CD14-positive monocyte (primary cell): ENCODE measurements at regions not wholly inside any gene's neighbourhood (a gene's known extent, or its start where the extent isn't known, plus 50 kb on each side); places are given as distances from the start of the nearest gene placed in this dataset.

ENCODE experiments used
- DNase-seq, 3 donors: peaks; one replicate each; pipeline ENCODE4 v3.0.0-alpha.2; 2011 to 2022
- H2AFZ ChIP-seq: 2 replicates; pipeline ENCODE4 v1.6.0; 2012; ENCODE audit warnings: mild to moderate bottlenecking, low read depth, low read length, inconsistent platforms; ENCODE audit not compliant: insufficient read depth, poor library complexity, severe bottlenecking
- H3K27ac ChIP-seq, 2 donors: 1 replicate in 1 of 2; 2 replicates in 1 of 2; pipeline ENCODE4 v1.5.1; 2012 to 2013; ENCODE audit warnings: low read length in 2 of 2, control low read depth in 1 of 2, inconsistent platforms in 1 of 2, low read depth in 1 of 2, mild to moderate bottlenecking in 1 of 2
- H3K27me3 ChIP-seq, 2 donors: one replicate each; pipeline versions ENCODE4 v1.6.0 to v1.6.1; 2011 to 2013; ENCODE audit warnings: low read length in 2 of 2; ENCODE audit not compliant: control insufficient read depth in 2 of 2, insufficient read depth in 2 of 2
- H3K36me3 ChIP-seq, 2 donors: replicated peaks in 1 of 2; 1 replicate in 1 of 2; 2 replicates in 1 of 2; pipeline versions ENCODE4 v1.5.1 to v1.6.1; 2012 to 2013; ENCODE audit warnings: low read length in 2 of 2, control low read depth in 1 of 2, inconsistent platforms in 1 of 2, mild to moderate bottlenecking in 1 of 2; ENCODE audit not compliant: insufficient read depth in 2 of 2, control insufficient read depth in 1 of 2
- H3K4me1 ChIP-seq, 2 donors: 1 replicate in 1 of 2; 2 replicates in 1 of 2; pipeline versions ENCODE4 v1.5.1 to v1.6.1; 2012 to 2013; ENCODE audit warnings: low read length in 2 of 2, control low read depth in 1 of 2, inconsistent platforms in 1 of 2, mild to moderate bottlenecking in 1 of 2, moderate library complexity in 1 of 2; ENCODE audit not compliant: insufficient read depth in 2 of 2, control insufficient read depth in 1 of 2
- H3K4me2 ChIP-seq: replicated peaks from 2 replicates; pipeline ENCODE3; 2012; ENCODE audit warnings: low read length, moderate library complexity, mild to moderate bottlenecking; ENCODE audit not compliant: poor library complexity, severe bottlenecking; ENCODE audit errors: extremely low read depth
- H3K4me3 ChIP-seq, 3 experiments: fragments of 200-600 bp in 1 of 3; sonication (generic) in 1 of 3; replicated peaks in 1 of 3; 1 replicate in 2 of 3; 2 replicates in 1 of 3; pipeline ENCODE4 v1.5.1; 2011 to 2013; ENCODE audit warnings: low read length in 3 of 3, mild to moderate bottlenecking in 3 of 3, control low read depth in 2 of 3, low read depth in 2 of 3, inconsistent platforms in 1 of 3, moderate library complexity in 1 of 3
- H3K79me2 ChIP-seq: 2 replicates; pipeline ENCODE4 v1.6.0; 2012; ENCODE audit warnings: mild to moderate bottlenecking, control low read depth, inconsistent platforms, low read length, moderate library complexity; ENCODE audit not compliant: insufficient read depth
- H3K9ac ChIP-seq: 2 replicates; pipeline ENCODE4 v1.6.0; 2017; ENCODE audit warnings: low read length, mild to moderate bottlenecking; ENCODE audit not compliant: insufficient read depth, poor library complexity, severe bottlenecking
- H3K9me3 ChIP-seq, 2 donors: replicated peaks in 1 of 2; 1 replicate in 1 of 2; 2 replicates in 1 of 2; pipeline versions ENCODE4 v1.5.1 to v1.6.1; 2012 to 2013; ENCODE audit warnings: low read length in 2 of 2, control low read depth in 1 of 2; ENCODE audit not compliant: control insufficient read depth in 1 of 2, insufficient read depth in 1 of 2
- H4K20me1 ChIP-seq: 2 replicates; pipeline ENCODE4 v1.6.0; 2012; ENCODE audit warnings: mild to moderate bottlenecking, low read length, control low read depth, moderate library complexity; ENCODE audit not compliant: insufficient read depth
- H3K27ac Mint-ChIP-seq, 7 donors: one replicate each; pipeline ENCODE4 v1.8.0; 2020; ENCODE audit warnings: mild to moderate bottlenecking in 7 of 7, mixed read lengths in 7 of 7, moderate library complexity in 6 of 7, inconsistent platforms in 2 of 7
- H3K27me3 Mint-ChIP-seq, 3 donors: one replicate each; pipeline ENCODE4 v1.8.0; 2021 to 2022; ENCODE audit warnings: low read depth in 3 of 3, mild to moderate bottlenecking in 3 of 3, mixed read lengths in 3 of 3, moderate library complexity in 3 of 3, inconsistent platforms in 1 of 3
- H3K36me3 Mint-ChIP-seq, 2 donors: one replicate each; pipeline ENCODE4 v1.8.0; 2020; ENCODE audit warnings: mixed read lengths in 2 of 2, inconsistent platforms in 1 of 2, mild to moderate bottlenecking in 1 of 2
- H3K4me1 Mint-ChIP-seq: one replicate; pipeline ENCODE4 v1.8.0; 2020; ENCODE audit warnings: mild to moderate bottlenecking, mixed read lengths
- H3K4me3 Mint-ChIP-seq, 2 donors: one replicate each; pipeline ENCODE4 v1.8.0; 2020; ENCODE audit warnings: mild to moderate bottlenecking in 2 of 2, mixed read lengths in 2 of 2, moderate library complexity in 1 of 2
- H3K9me3 Mint-ChIP-seq, 7 donors: one replicate each; pipeline ENCODE4 v1.8.0; 2020 to 2022; ENCODE audit warnings: mixed read lengths in 7 of 7, mild to moderate bottlenecking in 6 of 7, moderate library complexity in 6 of 7, inconsistent platforms in 2 of 7
- WGBS: methylation state at CpG from one replicate; pipeline ENCODE4 v1.1.5; 2013; ENCODE audit warnings: missing lambda C conversion rate; ENCODE audit not compliant: insufficient coverage; 5-methylcytosine and 5-hydroxymethylcytosine counted together
- intact Hi-C, 2 donors: fragments of 100-400 bp; cut with micrococcal nuclease; formaldehyde crosslinking; loops; one replicate each; pipeline versions ENCODE4 v1.15.0 to v1.15.1; 2023
- TF ChIP-seq, protein P1 (sequence below): fragments of 200-600 bp; IDR thresholded peaks from one replicate; pipeline ENCODE4 v1.8.0; 2022; ENCODE audit warnings: antibody characterized with exemption, mild to moderate bottlenecking

- Histone ChIP-seq H3K79me2 (no peaks in the 10 kb centered on the region), H2AFZ (no peak overlapping the region), H3K4me3 (no peak overlapping the region), H3K27ac (no peak overlapping the region), H3K9me3 (no peaks in the 10 kb centered on the region), H3K4me2 (no peak overlapping the region), H3K4me1 (no peaks in the 10 kb centered on the region), H3K9ac (no peak overlapping the region), H3K27me3 (no peaks in the 10 kb centered on the region), H4K20me1 (no peaks in the 10 kb centered on the region), H3K36me3 (no peaks in the 10 kb centered on the region)
- no peaks in the 10 kb centered on the region for H3K9me3 Mint-ChIP-seq
- no peaks in the 10 kb centered on the region for H3K36me3 Mint-ChIP-seq
- H3K27ac Mint-ChIP-seq = no peak overlapping the region
- no peak for DNase-seq
- H3K4me3 Mint-ChIP-seq = no peak overlapping the region
- peaks cover 5 to 24% (median 10%) of the 10 kb centered on the region in 3 donors for H3K27me3 Mint-ChIP-seq
- TF ChIP-seq, protein P1, sequence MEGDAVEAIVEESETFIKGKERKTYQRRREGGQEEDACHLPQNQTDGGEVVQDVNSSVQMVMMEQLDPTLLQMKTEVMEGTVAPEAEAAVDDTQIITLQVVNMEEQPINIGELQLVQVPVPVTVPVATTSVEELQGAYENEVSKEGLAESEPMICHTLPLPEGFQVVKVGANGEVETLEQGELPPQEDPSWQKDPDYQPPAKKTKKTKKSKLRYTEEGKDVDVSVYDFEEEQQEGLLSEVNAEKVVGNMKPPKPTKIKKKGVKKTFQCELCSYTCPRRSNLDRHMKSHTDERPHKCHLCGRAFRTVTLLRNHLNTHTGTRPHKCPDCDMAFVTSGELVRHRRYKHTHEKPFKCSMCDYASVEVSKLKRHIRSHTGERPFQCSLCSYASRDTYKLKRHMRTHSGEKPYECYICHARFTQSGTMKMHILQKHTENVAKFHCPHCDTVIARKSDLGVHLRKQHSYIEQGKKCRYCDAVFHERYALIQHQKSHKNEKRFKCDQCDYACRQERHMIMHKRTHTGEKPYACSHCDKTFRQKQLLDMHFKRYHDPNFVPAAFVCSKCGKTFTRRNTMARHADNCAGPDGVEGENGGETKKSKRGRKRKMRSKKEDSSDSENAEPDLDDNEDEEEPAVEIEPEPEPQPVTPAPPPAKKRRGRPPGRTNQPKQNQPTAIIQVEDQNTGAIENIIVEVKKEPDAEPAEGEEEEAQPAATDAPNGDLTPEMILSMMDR = no peak
- intact Hi-C loops = no loop called here
- WGBS = 60% methylated on average over 1 of the region's 4 CpGs
- H3K4me1 Mint-ChIP-seq = no peaks in the 10 kb centered on the region
These were observed 150.3 kb downstream of the LINC00237 start for GRCh38 chr20:20955892-20956291.

- no peaks in the 10 kb centered on the region for H3K36me3 ChIP-seq
- no peak for DNase-seq
- no peaks in the 10 kb centered on the region for H3K9me3 Mint-ChIP-seq
- H3K4me1 Mint-ChIP-seq = no peaks in the 10 kb centered on the region
- H3K9me3 ChIP-seq = no peaks in the 10 kb centered on the region
- no peak overlapping the region for H3K27ac Mint-ChIP-seq
- H4K20me1 ChIP-seq = no peaks in the 10 kb centered on the region
- TF ChIP-seq, protein P1 = no peak
- WGBS = 67% methylated on average over 3 of the region's 11 CpGs
- H3K79me2 ChIP-seq = no peaks in the 10 kb centered on the region
- H3K27ac ChIP-seq = no peak overlapping the region
- H3K27me3 Mint-ChIP-seq = peaks cover 5 to 24% (median 11%) of the 10 kb centered on the region in 3 donors
- H3K4me1 ChIP-seq = no peaks in the 10 kb centered on the region
- no peak overlapping the region for H3K4me3 Mint-ChIP-seq
- H2AFZ ChIP-seq = no peak overlapping the region
- no peaks in the 10 kb centered on the region for H3K36me3 Mint-ChIP-seq
- intact Hi-C loops = no loop called here
- H3K9ac ChIP-seq = no peak overlapping the region
- H3K4me2 ChIP-seq = no peak overlapping the region
- no peaks in the 10 kb centered on the region for H3K27me3 ChIP-seq
- H3K4me3 ChIP-seq = no peak overlapping the region
These were observed 152.2 kb downstream of the LINC00237 start for GRCh38 chr20:20953738-20954618.
